Transverse colon (tissue), 4 donors: ENCODE measurements at regions not wholly inside any gene's neighbourhood (a gene's known extent, or its start where the extent isn't known, plus 50 kb on each side); places are given as distances from the start of the nearest gene placed in this dataset.

Experiments used
- DNase-seq: peaks from one replicate; pipeline ENCODE4 v3.0.0-alpha.2; 2019
- H3K27ac ChIP-seq, 4 donors: fragments of 200-600 bp; sonication (generic); 2 replicates each; pipeline ENCODE4 v1.5.1; 2016 to 2018; ENCODE audit warnings: inconsistent platforms in 4 of 4
- H3K27me3 ChIP-seq: fragments of 200-600 bp; sonication (generic); 2 replicates; pipeline ENCODE4 v1.5.1; 2017; ENCODE audit warnings: inconsistent platforms
- H3K36me3 ChIP-seq, 4 donors: fragments of 200-600 bp; sonication (generic); 2 replicates each; pipeline ENCODE4 v1.5.1; 2017 to 2019; ENCODE audit warnings: inconsistent platforms in 4 of 4
- H3K4me1 ChIP-seq, 4 donors: fragments of 200-600 bp; sonication (generic); 2 replicates each; pipeline ENCODE4 v1.5.1; 2017 to 2020; ENCODE audit warnings: inconsistent platforms in 4 of 4
- H3K4me3 ChIP-seq, 4 donors: fragments of 200-600 bp; sonication (generic); 1 replicate in 1 of 4; 2 replicates in 3 of 4; pipeline versions ENCODE4 v1.5.1 to v1.6.1; 2017 to 2019; ENCODE audit warnings: inconsistent platforms in 4 of 4
- H3K9me3 ChIP-seq, 2 donors: fragments of 200-600 bp; sonication (generic); 2 replicates each; pipeline ENCODE4 v1.5.1; 2017 to 2019; ENCODE audit warnings: inconsistent platforms in 2 of 2
- EP300 ChIP-seq: sonication (generic); formaldehyde crosslinking; IDR thresholded peaks from one replicate; pipeline ENCODE4 v1.6.1; 2017; ENCODE audit warnings: antibody characterized with exemption, low read depth
- POLR2A ChIP-seq: fragments of 450-650 bp; IDR thresholded peaks from one replicate; pipeline ENCODE4 v1.6.1; 2016; ENCODE audit warnings: antibody characterized with exemption, mild to moderate bottlenecking, moderate library complexity
- POLR2AphosphoS5 ChIP-seq, 3 donors: sonication (generic); formaldehyde crosslinking; IDR thresholded peaks; one replicate each; pipeline ENCODE4 v1.6.1; 2016; ENCODE audit warnings: antibody characterized with exemption in 3 of 3
- WGBS, 2 donors: methylation state at CpG; one replicate each; pipeline ENCODE4 v1.1.5; 2018; ENCODE audit warnings: low coverage in 1 of 2; 5-methylcytosine and 5-hydroxymethylcytosine counted together
- in situ Hi-C, 4 donors: fragments of 200-750 bp; cut with MboI; loops; one replicate each; pipeline versions ENCODE4 v1.15.0 to v1.15.1; 2017; ENCODE audit warnings: low sequenced_read_pairs in 3 of 4, low pct_ligation_motif_present in 1 of 4, low pct_unique_long_range_greater_than_20kb in 1 of 4
- intact Hi-C: fragments of 100-400 bp; cut with DNase I; formaldehyde crosslinking; loops from one replicate; pipeline ENCODE4 v1.15.1; 2023; ENCODE audit warnings: low total_unique reads
- TF ChIP-seq, protein P1 (sequence below), 5 experiments: fragments of 200-600 bp in 3 of 5; fragments of 450-650 bp in 2 of 5; sonication (generic) in 3 of 5; IDR thresholded peaks; 1 replicate in 2 of 5; 2 replicates in 3 of 5; pipeline ENCODE4 v1.5.1; 2016 to 2017; ENCODE audit warnings: antibody characterized with exemption in 5 of 5, inconsistent platforms in 3 of 5, mild to moderate bottlenecking in 2 of 5, moderate library complexity in 1 of 5

- Histone ChIP-seq H3K27ac (no peak overlapping the region), H3K27me3 (no peaks in the 10 kb centered on the region), H3K36me3 (no peaks in the 10 kb centered on the region), H3K9me3 (no peaks in the 10 kb centered on the region), H3K4me1 (no peaks in the 10 kb centered on the region), H3K4me3 (no peak overlapping the region)
- no peak for TF ChIP-seq POLR2A
- TF ChIP-seq POLR2AphosphoS5 (IDR thresholded peaks at IDR 0.05), result no peak
- TF ChIP-seq, protein P1, sequence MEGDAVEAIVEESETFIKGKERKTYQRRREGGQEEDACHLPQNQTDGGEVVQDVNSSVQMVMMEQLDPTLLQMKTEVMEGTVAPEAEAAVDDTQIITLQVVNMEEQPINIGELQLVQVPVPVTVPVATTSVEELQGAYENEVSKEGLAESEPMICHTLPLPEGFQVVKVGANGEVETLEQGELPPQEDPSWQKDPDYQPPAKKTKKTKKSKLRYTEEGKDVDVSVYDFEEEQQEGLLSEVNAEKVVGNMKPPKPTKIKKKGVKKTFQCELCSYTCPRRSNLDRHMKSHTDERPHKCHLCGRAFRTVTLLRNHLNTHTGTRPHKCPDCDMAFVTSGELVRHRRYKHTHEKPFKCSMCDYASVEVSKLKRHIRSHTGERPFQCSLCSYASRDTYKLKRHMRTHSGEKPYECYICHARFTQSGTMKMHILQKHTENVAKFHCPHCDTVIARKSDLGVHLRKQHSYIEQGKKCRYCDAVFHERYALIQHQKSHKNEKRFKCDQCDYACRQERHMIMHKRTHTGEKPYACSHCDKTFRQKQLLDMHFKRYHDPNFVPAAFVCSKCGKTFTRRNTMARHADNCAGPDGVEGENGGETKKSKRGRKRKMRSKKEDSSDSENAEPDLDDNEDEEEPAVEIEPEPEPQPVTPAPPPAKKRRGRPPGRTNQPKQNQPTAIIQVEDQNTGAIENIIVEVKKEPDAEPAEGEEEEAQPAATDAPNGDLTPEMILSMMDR (IDR thresholded peaks at IDR 0.05), result no peak
- TF ChIP-seq EP300, result no peak
- no peak for DNase-seq
- intact Hi-C loops, result no loop called here
- in situ Hi-C loops, result no loop called here
- 80% methylated on average over 2 of the region's 2 CpGs; no CpG with 5 or more reads in 1 of the 2 donors for WGBS, 2 donors
These were observed 289.0 kb upstream of the DAB1 start for GRCh38 chr1:57712846-57713245.

DNA sequence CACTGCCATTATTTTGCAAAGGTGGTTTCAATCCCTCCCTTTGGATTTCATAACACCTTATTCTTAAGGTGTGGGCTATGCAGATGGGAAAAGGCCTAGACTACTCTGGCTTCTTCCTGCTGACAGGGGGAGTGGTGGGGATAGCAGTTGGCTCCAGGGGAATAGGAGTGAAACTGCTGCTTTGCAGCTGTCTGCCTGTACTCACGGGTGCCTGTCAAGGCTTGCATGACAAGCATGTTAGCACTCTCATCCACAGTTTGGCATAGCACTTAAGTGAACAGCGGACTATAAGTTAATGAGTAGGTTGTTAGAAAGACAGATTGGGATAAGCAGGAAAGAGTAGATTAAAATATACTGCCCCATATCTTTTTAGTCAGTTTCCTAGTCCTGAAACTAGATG, 287.5 kb upstream of the DAB1 start:
- WGBS, 2 donors, result 87 to 100% methylated on average over 1 to 2 of the region's 2 CpGs
- H3K27me3 ChIP-seq, result no peaks in the 10 kb centered on the region
- TF ChIP-seq EP300 (no peak), POLR2AphosphoS5 (IDR thresholded peaks at IDR 0.05) (no peak), POLR2A (no peak)
- TF ChIP-seq, protein P1 (IDR thresholded peaks at IDR 0.05), result no peak
- no peak overlapping the region for H3K27ac ChIP-seq
- no peaks in the 10 kb centered on the region for H3K36me3 ChIP-seq
- H3K9me3 ChIP-seq, result no peaks in the 10 kb centered on the region
- in situ Hi-C loops (no loop called here), intact Hi-C loops (no loop called here)
- H3K4me1 ChIP-seq, result no peaks in the 10 kb centered on the region
- DNase-seq, result no peak
- H3K4me3 ChIP-seq, result no peak overlapping the region

- Histone ChIP-seq H3K4me3 (no peak overlapping the region), H3K4me1 (no peaks in the 10 kb centered on the region), H3K27ac (no peak overlapping the region), H3K27me3 (no peaks in the 10 kb centered on the region), H3K9me3 (no peaks in the 10 kb centered on the region), H3K36me3 (no peaks in the 10 kb centered on the region)
- no peak for DNase-seq
- TF ChIP-seq, protein P1 (IDR thresholded peaks at IDR 0.05), result no peak
- TF ChIP-seq POLR2AphosphoS5 (IDR thresholded peaks at IDR 0.05) (no peak), POLR2A (no peak), EP300 (no peak)
- in situ Hi-C loops (no loop called here), intact Hi-C loops (no loop called here)
- WGBS, 2 donors, result 81% methylated on average over 1 of the region's 1 CpG; no CpG with 5 or more reads in 1 of the 2 donors
These were observed 283.8 kb upstream of the DAB1 start for GRCh38 chr1:57707631-57708030.

DNA sequence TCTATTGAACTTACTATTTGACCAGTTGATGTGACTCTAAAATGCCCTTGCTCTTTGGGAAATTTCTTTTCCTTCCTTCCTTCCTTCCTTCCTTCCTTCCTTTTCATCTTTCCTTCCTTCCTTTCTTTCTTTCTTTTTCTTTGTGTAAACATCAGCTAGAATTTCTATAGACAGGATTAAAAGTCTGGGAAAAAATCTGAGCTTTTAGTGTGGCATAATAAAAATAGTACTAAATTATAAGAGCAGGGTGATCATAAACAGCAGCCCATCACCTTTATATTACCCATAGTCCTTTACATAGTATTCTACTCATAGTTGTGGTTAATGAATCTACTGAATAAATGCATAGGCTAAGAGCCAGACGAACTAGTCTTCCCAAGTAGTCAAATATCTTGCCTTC, 281.0 kb upstream of the DAB1 start:
- Histone ChIP-seq H3K4me1 (no peaks in the 10 kb centered on the region), H3K36me3 (no peaks in the 10 kb centered on the region), H3K27me3 (no peaks in the 10 kb centered on the region), H3K9me3 (no peaks in the 10 kb centered on the region), H3K4me3 (no peak overlapping the region), H3K27ac (no peak overlapping the region)
- intact Hi-C loops, result no loop called here
- in situ Hi-C loops, result no loop called here
- WGBS, 2 donors, result 33 to 42% methylated on average over 1 of the region's 1 CpG
- no peak for TF ChIP-seq POLR2A
- no peak for TF ChIP-seq POLR2AphosphoS5 (IDR thresholded peaks at IDR 0.05)
- TF ChIP-seq EP300, result no peak
- TF ChIP-seq, protein P1 (IDR thresholded peaks at IDR 0.05), result no peak
- DNase-seq, result no peak
